Esophagus muscularis mucosa (tissue), 4 donors: ENCODE measurements at regions not wholly inside any gene's neighbourhood (a gene's known extent, or its start where the extent isn't known, plus 50 kb on each side); places are given as distances from the start of the nearest gene placed in this dataset.

Experiments used
- DNase-seq: peaks from one replicate; pipeline ENCODE4 v3.0.0-alpha.2; 2017; ENCODE audit errors: extremely low spot score
- H3K27ac ChIP-seq, 4 donors: fragments of 200-600 bp; sonication (generic); replicated peaks in 1 of 4; 1 replicate in 3 of 4; 2 replicates in 1 of 4; pipeline ENCODE4 v1.5.1; 2016 to 2019; ENCODE audit warnings: mild to moderate bottlenecking in 1 of 4
- H3K27me3 ChIP-seq, 4 donors: fragments of 200-600 bp; sonication (generic); one replicate each; pipeline versions ENCODE4 v1.5.1 to v1.6.0; 2016 to 2019
- H3K36me3 ChIP-seq, 4 donors: fragments of 200-600 bp; sonication (generic); one replicate each; pipeline ENCODE4 v1.5.1; 2016 to 2019
- H3K4me1 ChIP-seq, 4 donors: fragments of 200-600 bp; sonication (generic); one replicate each; pipeline ENCODE4 v1.5.1; 2016 to 2019
- H3K4me3 ChIP-seq, 4 donors: fragments of 200-600 bp; sonication (generic); 1 replicate in 2 of 4; 2 replicates in 2 of 4; pipeline ENCODE4 v1.5.1; 2016 to 2019; ENCODE audit warnings: mild to moderate bottlenecking in 4 of 4, moderate library complexity in 1 of 4
- H3K9me3 ChIP-seq, 4 donors: fragments of 200-600 bp; sonication (generic); 1 replicate in 3 of 4; 2 replicates in 1 of 4; pipeline ENCODE4 v1.5.1; 2016 to 2019
- CTCF ChIP-seq, 3 experiments: fragments of 200-600 bp in 2 of 3; fragments of 450-650 bp in 1 of 3; sonication (generic) in 2 of 3; IDR thresholded peaks; one replicate each; pipeline ENCODE4 v1.5.1; 2017 to 2019; ENCODE audit warnings: antibody characterized with exemption in 3 of 3, mild to moderate bottlenecking in 2 of 3, moderate library complexity in 1 of 3
- EP300 ChIP-seq: sonication (generic); formaldehyde crosslinking; IDR thresholded peaks from one replicate; pipeline ENCODE4 v1.6.1; 2017; ENCODE audit warnings: antibody characterized with exemption
- POLR2A ChIP-seq: fragments of 450-650 bp; IDR thresholded peaks from one replicate; pipeline ENCODE4 v1.6.1; 2017; ENCODE audit warnings: antibody characterized with exemption, moderate library complexity, mild to moderate bottlenecking, low read depth
- POLR2AphosphoS5 ChIP-seq, 2 donors: sonication (generic); formaldehyde crosslinking; IDR thresholded peaks; one replicate each; pipeline ENCODE4 v1.6.1; 2017; ENCODE audit warnings: antibody characterized with exemption in 2 of 2
- WGBS: methylation state at CpG from one replicate; pipeline ENCODE4 v1.1.5; 2018; 5-methylcytosine and 5-hydroxymethylcytosine counted together
- intact Hi-C: fragments of 100-400 bp; cut with DNase I; formaldehyde crosslinking; loops from one replicate; pipeline ENCODE4 v1.15.1; 2023

GRCh38 chr4:57682275-57682674 lies 572.1 kb upstream of the IGFBP7 start:
- intact Hi-C loops, result no loop called here
- no peak for DNase-seq
- TF ChIP-seq CTCF (IDR thresholded peaks at IDR 0.05) (no peak), EP300 (no peak), POLR2A (no peak), POLR2AphosphoS5 (IDR thresholded peaks at IDR 0.05) (no peak)
- Histone ChIP-seq H3K4me1 (no peaks in the 10 kb centered on the region), H3K36me3 (no peaks in the 10 kb centered on the region), H3K27me3 (no peaks in the 10 kb centered on the region), H3K27ac (no peak overlapping the region), H3K4me3 (no peak overlapping the region), H3K9me3 (no peaks in the 10 kb centered on the region)

- Histone ChIP-seq H3K4me3 (no peak overlapping the region), H3K4me1 (no peaks in the 10 kb centered on the region), H3K27ac (no peak overlapping the region), H3K36me3 (no peaks in the 10 kb centered on the region), H3K27me3 (no peaks in the 10 kb centered on the region), H3K9me3 (no peaks in the 10 kb centered on the region)
- 93% methylated on average over 7 of the region's 7 CpGs for WGBS
- intact Hi-C loops, result no loop called here
- no peak for DNase-seq
- TF ChIP-seq CTCF (IDR thresholded peaks at IDR 0.05) (no peak), POLR2A (no peak), EP300 (no peak), POLR2AphosphoS5 (IDR thresholded peaks at IDR 0.05) (no peak)
Measured at GRCh38 chr4:57679969-57680368, 569.8 kb upstream of the IGFBP7 start.

DNA sequence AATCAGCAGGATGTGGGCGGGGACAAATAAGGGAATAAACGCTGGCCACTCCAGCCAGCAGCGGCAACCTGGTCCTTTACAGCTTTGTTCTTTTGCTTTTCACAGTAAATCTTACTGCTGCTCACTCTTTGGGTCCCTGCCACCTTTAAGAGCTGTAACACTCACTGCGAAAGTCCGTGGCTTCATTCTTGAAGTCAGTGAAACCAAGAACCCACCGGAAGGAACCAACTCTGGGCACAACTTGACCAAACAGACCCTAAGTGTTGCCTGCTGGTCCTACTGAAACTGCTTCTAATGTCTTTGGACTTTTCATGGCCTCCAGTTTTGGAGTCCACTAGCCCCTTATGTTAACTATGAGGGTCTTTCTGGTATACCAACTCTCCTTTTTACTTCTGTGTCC lies 566.2 kb upstream of the IGFBP7 start:
- TF ChIP-seq CTCF (IDR thresholded peaks at IDR 0.05) (no peak), POLR2A (no peak), POLR2AphosphoS5 (IDR thresholded peaks at IDR 0.05) (no peak), EP300 (no peak)
- Histone ChIP-seq H3K27me3 (no peaks in the 10 kb centered on the region), H3K9me3 (no peaks in the 10 kb centered on the region), H3K36me3 (no peaks in the 10 kb centered on the region), H3K4me1 (peaks cover 0 to 7% (median 0%) of the 10 kb centered on the region in 4 donors), H3K27ac (no peak overlapping the region), H3K4me3 (no peak overlapping the region)
- intact Hi-C loops, result no loop called here
- WGBS, result 89% methylated on average over 6 of the region's 6 CpGs
- no peak for DNase-seq

DNA sequence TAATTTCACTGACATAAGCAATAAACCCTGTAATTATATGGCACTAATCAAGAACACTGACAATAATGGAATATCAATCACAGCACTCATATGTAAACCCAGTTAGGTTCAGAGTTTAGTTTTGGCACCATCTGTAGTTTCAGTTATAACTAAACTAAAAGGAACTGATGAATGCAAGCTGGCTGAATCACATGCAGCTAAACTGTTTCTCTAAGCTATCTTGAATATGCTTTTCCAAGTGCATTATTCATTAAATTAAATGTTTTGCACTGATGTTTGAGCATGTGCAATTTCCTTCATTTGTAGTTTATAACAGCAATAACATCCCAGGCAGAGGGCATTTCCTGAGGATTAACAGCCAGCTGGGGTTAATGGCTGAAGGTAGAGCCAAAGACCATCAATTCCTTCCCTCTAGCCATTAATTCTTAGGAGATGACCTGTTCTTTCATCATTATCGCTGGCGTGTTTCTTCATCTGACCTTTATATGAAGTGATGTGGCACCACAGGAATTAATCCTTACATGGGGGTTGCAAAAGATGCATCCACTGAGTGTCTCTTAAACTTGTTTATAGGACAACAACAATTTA lies 562.8 kb upstream of the IGFBP7 start:
- Histone ChIP-seq H3K27ac (no peak overlapping the region), H3K4me1 (peaks cover 0 to 7% (median 0%) of the 10 kb centered on the region in 4 donors), H3K9me3 (no peaks in the 10 kb centered on the region), H3K27me3 (no peaks in the 10 kb centered on the region), H3K4me3 (no peak overlapping the region), H3K36me3 (no peaks in the 10 kb centered on the region)
- TF ChIP-seq POLR2A (no peak), EP300 (no peak), POLR2AphosphoS5 (IDR thresholded peaks at IDR 0.05) (no peak), CTCF (IDR thresholded peaks at IDR 0.05) (no peak)
- intact Hi-C loops, result no loop called here
- WGBS, result 31% methylated on average over 2 of the region's 2 CpGs
- DNase-seq, result no peak

DNA sequence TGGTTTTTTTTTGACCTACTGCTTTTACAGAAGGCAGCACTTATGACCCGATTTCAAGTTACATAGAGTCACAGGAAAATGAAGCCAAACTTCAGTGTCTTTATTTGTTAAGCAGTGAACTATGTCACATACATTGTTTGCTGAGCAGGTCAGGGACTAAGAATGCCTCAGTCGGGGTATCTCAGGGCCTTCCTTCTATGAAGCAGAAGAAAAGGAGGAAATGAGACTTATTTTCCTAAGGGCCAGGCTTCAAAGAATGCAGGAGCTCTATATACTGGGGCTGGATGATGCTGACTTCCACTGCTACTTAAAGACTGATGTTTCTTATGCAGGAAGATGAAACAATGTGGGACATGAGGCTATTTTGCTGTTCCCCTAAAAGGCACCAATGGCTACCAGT lies 558.4 kb upstream of the IGFBP7 start:
- TF ChIP-seq CTCF (IDR thresholded peaks at IDR 0.05) (no peak), POLR2A (no peak), POLR2AphosphoS5 (IDR thresholded peaks at IDR 0.05) (no peak), EP300 (no peak)
- intact Hi-C loops, result no loop called here
- no peak overlapping the region for H3K4me3 ChIP-seq
- H3K36me3 ChIP-seq, result no peaks in the 10 kb centered on the region
- H3K9me3 ChIP-seq, result no peaks in the 10 kb centered on the region
- WGBS, result 73% methylated on average over 2 of the region's 2 CpGs
- peaks cover 0 to 7% (median 0%) of the 10 kb centered on the region in 4 donors for H3K4me1 ChIP-seq
- no peaks in the 10 kb centered on the region for H3K27me3 ChIP-seq
- peak; percentile 37 for DNase-seq
- no peak overlapping the region for H3K27ac ChIP-seq
